Calu3 (cell line): ENCODE measurements at regions not wholly inside any gene's neighbourhood (a gene's known extent, or its start where the extent isn't known, plus 50 kb on each side); places are given as distances from the start of the nearest gene placed in this dataset.
"Not testable (repeated sequence)": the region's sequence is repeated elsewhere in the genome, so short reads cannot be mapped to it uniquely, and the experiment has no call there.

Source experiments
- BruUV-seq: library from RNA; stranded (reverse); fragments of 400-500 nt; replicated peaks from 2 replicates; lab custom pipeline; 2021; lab: Mats Ljungman, UMichigan
- CTCF ChIA-PET: fragments of 300-600 bp; sonication (Branson Sonifier 250); formaldehyde crosslinking; loops from one replicate; lab custom pipeline; 2022; ENCODE audit warnings: antibody characterized with exemption; lab: Charles Lee
- DNase-seq: peaks from one replicate; pipeline ENCODE4 v3.0.0; 2022
- H3K27ac Mint-ChIP-seq: one replicate; pipeline ENCODE4 v1.8.0; 2022; ENCODE audit warnings: mixed read lengths; ENCODE audit not compliant: unreplicated experiment
- H3K27me3 Mint-ChIP-seq: one replicate; pipeline ENCODE4 v1.8.0; 2022; ENCODE audit warnings: mixed read lengths; ENCODE audit not compliant: unreplicated experiment
- H3K36me3 Mint-ChIP-seq: one replicate; pipeline ENCODE4 v1.8.0; 2022; ENCODE audit warnings: mild to moderate bottlenecking, moderate library complexity, mixed read lengths; ENCODE audit not compliant: insufficient read depth, unreplicated experiment
- H3K4me1 Mint-ChIP-seq: one replicate; pipeline ENCODE4 v1.8.0; 2022; ENCODE audit warnings: mild to moderate bottlenecking, low read depth, mixed read lengths; ENCODE audit not compliant: unreplicated experiment
- H3K4me3 Mint-ChIP-seq: one replicate; pipeline ENCODE4 v1.8.0; 2022; ENCODE audit warnings: mild to moderate bottlenecking, low read depth, moderate library complexity, mixed read lengths; ENCODE audit not compliant: unreplicated experiment
- H3K9me3 Mint-ChIP-seq: one replicate; pipeline ENCODE4 v1.8.0; 2022; ENCODE audit warnings: low read depth, mixed read lengths; ENCODE audit not compliant: unreplicated experiment
- intact Hi-C: fragments of 100-400 bp; cut with micrococcal nuclease; formaldehyde crosslinking; loops from one replicate; pipeline ENCODE4 v1.10.0; 2022; ENCODE audit not compliant: unreplicated experiment
- TF ChIP-seq, protein P1 (sequence below): fragments of 200-600 bp; IDR thresholded peaks from one replicate; pipeline ENCODE4 v1.8.0; 2022; ENCODE audit warnings: antibody characterized with exemption; ENCODE audit not compliant: unreplicated experiment

DNA sequence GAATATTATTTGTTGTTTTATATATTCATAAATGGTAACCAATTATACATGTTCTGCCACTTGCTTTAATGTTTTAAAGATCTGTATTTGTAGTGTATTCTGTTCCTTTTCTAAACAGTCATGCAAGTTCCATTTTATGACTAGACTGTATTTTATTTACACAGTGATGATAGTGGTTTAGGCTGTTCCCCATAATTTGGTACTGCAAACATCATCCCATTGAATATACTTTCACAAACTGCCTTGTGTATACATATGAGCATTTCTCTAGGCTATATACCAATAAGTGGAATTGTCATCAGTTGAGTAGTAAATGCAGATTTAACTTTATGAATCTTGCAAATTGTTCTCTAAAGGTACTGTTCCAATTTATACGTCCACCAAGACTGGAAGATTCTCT is 738.0 kb downstream of the EPHA7 start:
- H3K36me3 Mint-ChIP-seq, result no peaks in the 10 kb centered on the region
- H3K9me3 Mint-ChIP-seq, result peaks cover 3% of the 10 kb centered on the region
- DNase-seq, result no peak
- H3K27me3 Mint-ChIP-seq, result no peaks in the 10 kb centered on the region
- BruUV-seq, result no TSS peak
- no peak overlapping the region for H3K27ac Mint-ChIP-seq
- H3K4me3 Mint-ChIP-seq, result no peak overlapping the region
- TF ChIP-seq, protein P1, sequence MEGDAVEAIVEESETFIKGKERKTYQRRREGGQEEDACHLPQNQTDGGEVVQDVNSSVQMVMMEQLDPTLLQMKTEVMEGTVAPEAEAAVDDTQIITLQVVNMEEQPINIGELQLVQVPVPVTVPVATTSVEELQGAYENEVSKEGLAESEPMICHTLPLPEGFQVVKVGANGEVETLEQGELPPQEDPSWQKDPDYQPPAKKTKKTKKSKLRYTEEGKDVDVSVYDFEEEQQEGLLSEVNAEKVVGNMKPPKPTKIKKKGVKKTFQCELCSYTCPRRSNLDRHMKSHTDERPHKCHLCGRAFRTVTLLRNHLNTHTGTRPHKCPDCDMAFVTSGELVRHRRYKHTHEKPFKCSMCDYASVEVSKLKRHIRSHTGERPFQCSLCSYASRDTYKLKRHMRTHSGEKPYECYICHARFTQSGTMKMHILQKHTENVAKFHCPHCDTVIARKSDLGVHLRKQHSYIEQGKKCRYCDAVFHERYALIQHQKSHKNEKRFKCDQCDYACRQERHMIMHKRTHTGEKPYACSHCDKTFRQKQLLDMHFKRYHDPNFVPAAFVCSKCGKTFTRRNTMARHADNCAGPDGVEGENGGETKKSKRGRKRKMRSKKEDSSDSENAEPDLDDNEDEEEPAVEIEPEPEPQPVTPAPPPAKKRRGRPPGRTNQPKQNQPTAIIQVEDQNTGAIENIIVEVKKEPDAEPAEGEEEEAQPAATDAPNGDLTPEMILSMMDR, result no peak
- H3K4me1 Mint-ChIP-seq, result no peaks in the 10 kb centered on the region
- intact Hi-C loops, result no loop called here
- CTCF ChIA-PET, result no interaction called here

DNA sequence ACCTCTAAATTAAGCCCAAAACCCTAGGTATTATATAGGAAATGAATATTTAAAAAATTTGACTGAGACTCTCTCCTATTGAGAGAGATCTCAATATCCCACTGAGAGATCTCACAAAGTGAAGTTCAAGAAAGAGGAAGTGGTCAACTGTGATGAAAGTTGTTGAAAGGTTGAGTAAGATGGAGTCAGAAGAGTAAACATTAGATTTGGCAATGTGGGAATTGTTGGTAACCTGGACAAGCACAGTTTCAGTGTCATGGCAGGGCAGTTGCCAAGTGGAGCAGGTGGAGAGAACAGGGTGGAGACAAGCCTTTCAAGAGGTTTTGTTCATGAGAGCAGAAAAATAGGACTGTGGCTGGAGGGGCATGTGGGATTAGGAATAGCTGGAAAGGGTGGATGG is 747.9 kb downstream of the EPHA7 start:
- CTCF ChIA-PET, DNase-seq, H3K4me3 Mint-ChIP-seq, intact Hi-C loops, H3K27ac Mint-ChIP-seq, H3K4me1 Mint-ChIP-seq, BruUV-seq, H3K27me3 Mint-ChIP-seq, H3K36me3 Mint-ChIP-seq: not testable (repeated sequence)
- peaks cover 16% of the 10 kb centered on the region for H3K9me3 Mint-ChIP-seq

DNA sequence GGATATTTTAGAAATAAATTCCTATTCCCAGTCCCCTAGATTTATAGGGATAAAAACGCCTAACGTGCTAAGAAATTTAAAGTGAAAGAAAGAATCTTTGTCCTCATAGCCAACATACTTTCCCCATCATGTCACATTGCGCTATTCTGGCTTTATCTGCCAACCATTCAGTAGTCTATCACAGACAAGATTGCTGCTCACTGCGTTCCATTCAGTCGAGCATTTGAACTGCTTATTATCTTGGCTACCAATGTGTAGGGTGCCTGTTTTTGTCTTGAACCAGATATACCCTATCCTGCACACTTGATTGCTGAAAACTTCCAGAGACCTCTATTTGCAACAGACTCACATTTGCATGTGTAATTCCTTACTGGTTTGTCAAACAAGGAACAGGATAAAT is 751.5 kb downstream of the EPHA7 start:
- Mint-ChIP-seq H3K4me1 (no peaks in the 10 kb centered on the region), H3K36me3 (no peaks in the 10 kb centered on the region), H3K9me3 (peaks cover 10% of the 10 kb centered on the region), H3K27ac (no peak overlapping the region), H3K27me3 (no peaks in the 10 kb centered on the region), H3K4me3 (no peak overlapping the region)
- TF ChIP-seq, protein P1, result no peak
- no peak for DNase-seq
- intact Hi-C loops, result no loop called here
- BruUV-seq, result no TSS peak
- CTCF ChIA-PET, result no interaction called here

DNA sequence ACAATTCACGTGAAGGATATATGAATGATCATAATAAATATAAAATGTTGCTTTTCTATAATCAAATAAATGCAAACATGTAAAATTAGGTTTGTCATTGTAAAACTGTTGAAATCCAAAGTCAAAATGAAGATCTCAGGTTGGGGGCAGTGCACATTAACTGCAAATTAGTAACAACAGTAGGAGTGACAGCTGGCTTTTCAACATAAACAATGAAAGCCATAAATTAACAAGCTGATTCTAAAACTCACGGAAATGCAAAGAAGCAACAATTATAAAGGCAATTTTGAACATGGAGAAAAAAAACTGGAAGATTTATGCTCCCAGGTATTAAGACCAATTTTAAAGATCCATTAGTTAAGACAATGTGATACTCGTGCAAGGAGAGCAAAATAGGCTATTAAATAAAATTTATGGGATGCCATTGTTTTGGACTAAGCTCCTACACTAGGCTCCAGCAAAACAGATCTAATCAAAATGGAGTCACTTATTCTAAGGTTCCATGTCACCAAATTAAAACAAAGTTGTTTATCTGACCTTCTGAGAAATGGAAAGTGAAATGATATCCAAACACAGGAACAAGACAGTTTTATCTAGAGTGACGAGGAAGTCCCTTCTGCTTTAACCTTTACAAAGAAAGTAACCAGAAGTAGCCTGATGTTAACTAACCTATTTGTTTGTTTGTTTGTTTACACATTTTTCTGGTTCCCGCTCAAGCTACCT is 770.8 kb downstream of the EPHA7 start:
- Mint-ChIP-seq H3K36me3 (no peaks in the 10 kb centered on the region), H3K4me1 (no peaks in the 10 kb centered on the region), H3K27me3 (no peaks in the 10 kb centered on the region), H3K4me3 (no peak overlapping the region), H3K27ac (no peak overlapping the region), H3K9me3 (peaks cover 11% of the 10 kb centered on the region)
- no peak for DNase-seq
- BruUV-seq, result no TSS peak
- intact Hi-C loops, result no loop called here
- CTCF ChIA-PET, result no interaction called here
- TF ChIP-seq, protein P1, result no peak

DNA sequence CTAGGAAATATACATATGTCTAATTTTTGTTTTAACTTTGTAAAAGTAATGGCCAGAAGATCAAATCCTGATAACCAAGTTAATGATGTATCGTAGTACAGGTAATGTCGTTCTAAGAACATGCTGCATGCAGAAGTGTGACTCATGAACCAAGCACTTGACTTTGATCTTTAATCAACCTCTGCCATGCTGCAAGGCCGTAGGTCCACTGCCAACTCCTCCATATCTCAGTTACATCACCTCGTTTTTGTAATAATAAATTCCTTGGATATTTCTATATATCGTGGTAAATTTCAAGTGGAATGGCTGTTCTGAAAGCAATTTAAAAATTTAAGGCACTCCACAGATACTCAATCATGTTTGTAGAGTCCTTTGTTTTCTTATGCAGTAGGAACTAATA is 771.7 kb downstream of the EPHA7 start:
- CTCF ChIA-PET, result no interaction called here
- TF ChIP-seq, protein P1, result no peak
- no peak for DNase-seq
- no TSS peak for BruUV-seq
- Mint-ChIP-seq H3K4me1 (no peaks in the 10 kb centered on the region), H3K9me3 (peaks cover 10% of the 10 kb centered on the region), H3K27me3 (no peaks in the 10 kb centered on the region), H3K36me3 (no peaks in the 10 kb centered on the region), H3K4me3 (no peak overlapping the region), H3K27ac (no peak overlapping the region)
- intact Hi-C loops, result no loop called here

DNA sequence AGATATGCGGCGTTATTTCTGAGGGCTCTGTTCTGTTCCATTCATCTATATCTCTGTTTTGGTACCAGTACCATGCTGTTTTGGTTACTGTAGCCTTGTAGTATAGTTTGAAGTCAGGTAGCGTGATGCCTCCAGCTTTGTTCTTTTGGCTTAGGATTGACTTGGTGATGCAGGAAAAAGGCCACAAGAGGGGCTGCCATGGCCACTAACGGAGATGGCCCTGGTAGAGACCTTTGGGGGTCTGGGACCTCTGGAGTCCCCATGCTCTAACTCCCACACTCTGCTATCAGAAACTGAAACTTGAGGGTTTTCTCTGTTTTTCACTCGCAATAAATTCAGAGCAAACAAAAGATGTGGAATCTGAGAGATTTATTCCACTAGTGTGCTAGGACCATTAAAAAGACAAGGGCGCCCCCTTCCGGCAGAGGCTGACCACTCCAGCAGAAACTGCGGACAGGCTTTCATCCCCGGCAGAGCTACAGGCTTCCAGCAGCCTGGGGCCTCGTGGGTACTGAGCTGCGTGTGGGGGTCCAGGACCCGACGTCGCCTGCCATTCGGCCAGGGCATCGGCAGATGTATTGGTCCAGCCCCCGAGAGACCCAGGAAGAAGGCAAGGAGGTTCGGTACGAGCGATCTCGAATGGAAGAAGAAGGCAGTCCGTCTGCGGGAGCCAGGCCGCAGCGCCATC is 775.1 kb downstream of the EPHA7 start:
- CTCF ChIA-PET, DNase-seq, BruUV-seq, H3K4me1 Mint-ChIP-seq, H3K27me3 Mint-ChIP-seq, H3K4me3 Mint-ChIP-seq, intact Hi-C loops, H3K36me3 Mint-ChIP-seq, H3K27ac Mint-ChIP-seq: not testable (repeated sequence)
- H3K9me3 Mint-ChIP-seq, result peaks cover 12% of the 10 kb centered on the region
